Progenitor cell of endocrine pancreas (in vitro differentiated cells): ENCODE measurements at regions not wholly inside any gene's neighbourhood (a gene's known extent, or its start where the extent isn't known, plus 50 kb on each side); places are given as distances from the start of the nearest gene placed in this dataset.
A peak's percentile ranks its signal among the peaks of the same experiment; 100 is the strongest.

ENCODE experiments used
- DNase-seq: peaks from one replicate; pipeline ENCODE4 v3.0.0; 2021; ENCODE audit warnings: low spot score; ENCODE audit not compliant: unreplicated experiment
- H3K27ac Mint-ChIP-seq: 2 replicates; pipeline ENCODE4 v1.8.0; 2021; ENCODE audit warnings: mild to moderate bottlenecking, moderate library complexity, mixed read lengths
- H3K27me3 Mint-ChIP-seq: 2 replicates; pipeline ENCODE4 v1.8.0; 2021; ENCODE audit warnings: mixed read lengths
- H3K36me3 Mint-ChIP-seq: 2 replicates; pipeline ENCODE4 v1.8.0; 2022; ENCODE audit warnings: mixed read lengths; ENCODE audit not compliant: insufficient read depth
- H3K4me1 Mint-ChIP-seq: 2 replicates; pipeline ENCODE4 v1.8.0; 2021; ENCODE audit warnings: low read depth, mixed read lengths
- H3K4me3 Mint-ChIP-seq: 2 replicates; pipeline ENCODE4 v1.8.0; 2021; ENCODE audit warnings: low read depth, mild to moderate bottlenecking, moderate library complexity, mixed read lengths
- H3K9me3 Mint-ChIP-seq: 2 replicates; pipeline ENCODE4 v1.8.0; 2021; ENCODE audit warnings: low read depth, mixed read lengths
- TF ChIP-seq, protein P1 (sequence below): fragments of 200-600 bp; sonication (generic); IDR thresholded peaks from one replicate; pipeline ENCODE4 v1.5.0; 2021; ENCODE audit warnings: antibody characterized with exemption, mild to moderate bottlenecking; ENCODE audit not compliant: unreplicated experiment

DNA sequence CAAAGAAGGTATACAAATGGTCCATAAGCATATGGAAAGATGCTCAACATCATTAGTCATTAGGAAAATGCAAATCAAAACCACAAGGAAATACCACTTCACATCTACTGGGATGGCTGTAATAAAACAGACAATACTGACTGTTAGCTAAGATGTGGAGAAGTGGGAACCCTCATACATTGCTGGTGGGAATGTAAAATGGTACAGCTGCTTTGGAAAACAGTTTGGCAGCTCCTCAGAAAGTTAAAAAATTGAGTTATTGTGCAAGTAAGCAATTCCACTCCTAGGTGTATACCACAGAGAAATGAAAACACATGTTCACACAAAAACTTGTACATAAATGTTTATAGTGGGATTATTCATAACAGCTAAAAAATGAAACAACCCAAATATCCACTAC is 173.0 kb upstream of the JAG1 start:
- Mint-ChIP-seq H3K36me3 (no peaks in the 10 kb centered on the region), H3K4me1 (peaks cover 5% of the 10 kb centered on the region), H3K27ac (no peak overlapping the region), H3K27me3 (no peaks in the 10 kb centered on the region), H3K4me3 (no peak overlapping the region), H3K9me3 (peaks cover 8% of the 10 kb centered on the region)
- no peak for DNase-seq
- TF ChIP-seq, protein P1, sequence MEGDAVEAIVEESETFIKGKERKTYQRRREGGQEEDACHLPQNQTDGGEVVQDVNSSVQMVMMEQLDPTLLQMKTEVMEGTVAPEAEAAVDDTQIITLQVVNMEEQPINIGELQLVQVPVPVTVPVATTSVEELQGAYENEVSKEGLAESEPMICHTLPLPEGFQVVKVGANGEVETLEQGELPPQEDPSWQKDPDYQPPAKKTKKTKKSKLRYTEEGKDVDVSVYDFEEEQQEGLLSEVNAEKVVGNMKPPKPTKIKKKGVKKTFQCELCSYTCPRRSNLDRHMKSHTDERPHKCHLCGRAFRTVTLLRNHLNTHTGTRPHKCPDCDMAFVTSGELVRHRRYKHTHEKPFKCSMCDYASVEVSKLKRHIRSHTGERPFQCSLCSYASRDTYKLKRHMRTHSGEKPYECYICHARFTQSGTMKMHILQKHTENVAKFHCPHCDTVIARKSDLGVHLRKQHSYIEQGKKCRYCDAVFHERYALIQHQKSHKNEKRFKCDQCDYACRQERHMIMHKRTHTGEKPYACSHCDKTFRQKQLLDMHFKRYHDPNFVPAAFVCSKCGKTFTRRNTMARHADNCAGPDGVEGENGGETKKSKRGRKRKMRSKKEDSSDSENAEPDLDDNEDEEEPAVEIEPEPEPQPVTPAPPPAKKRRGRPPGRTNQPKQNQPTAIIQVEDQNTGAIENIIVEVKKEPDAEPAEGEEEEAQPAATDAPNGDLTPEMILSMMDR, result no peak

DNA sequence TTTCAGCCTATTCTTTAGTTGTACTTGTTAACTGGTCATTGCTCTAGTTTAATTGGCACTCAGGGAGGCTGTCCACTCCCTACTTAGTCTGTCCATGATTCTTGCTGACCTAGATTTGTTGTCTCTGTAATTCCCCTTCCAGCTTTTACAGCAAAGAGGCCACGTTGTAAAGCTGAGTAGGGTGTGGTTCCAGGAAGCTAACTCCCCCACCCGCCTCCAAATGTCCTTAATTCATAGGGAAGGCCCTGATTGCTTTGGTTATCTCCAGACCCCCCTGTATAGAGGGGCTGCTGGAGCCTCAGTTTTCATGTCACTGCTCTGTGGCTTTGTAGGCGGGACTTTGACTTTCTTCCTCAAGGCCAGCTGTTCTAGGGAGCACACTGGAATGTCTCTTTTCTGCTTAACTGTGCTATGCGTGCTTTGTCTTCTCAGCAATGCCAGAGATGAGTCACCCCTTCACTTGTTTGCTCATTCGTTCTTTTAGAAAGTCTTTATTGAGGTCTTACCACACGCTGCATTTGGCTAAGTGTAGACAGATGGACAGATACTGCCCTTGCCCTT is 175.1 kb upstream of the JAG1 start:
- Mint-ChIP-seq H3K9me3 (no peaks in the 10 kb centered on the region), H3K27ac (no peak overlapping the region), H3K36me3 (no peaks in the 10 kb centered on the region), H3K27me3 (peaks cover 6% of the 10 kb centered on the region), H3K4me3 (no peak overlapping the region), H3K4me1 (peaks cover 5% of the 10 kb centered on the region)
- TF ChIP-seq, protein P1, result no peak
- DNase-seq, result no peak

DNA sequence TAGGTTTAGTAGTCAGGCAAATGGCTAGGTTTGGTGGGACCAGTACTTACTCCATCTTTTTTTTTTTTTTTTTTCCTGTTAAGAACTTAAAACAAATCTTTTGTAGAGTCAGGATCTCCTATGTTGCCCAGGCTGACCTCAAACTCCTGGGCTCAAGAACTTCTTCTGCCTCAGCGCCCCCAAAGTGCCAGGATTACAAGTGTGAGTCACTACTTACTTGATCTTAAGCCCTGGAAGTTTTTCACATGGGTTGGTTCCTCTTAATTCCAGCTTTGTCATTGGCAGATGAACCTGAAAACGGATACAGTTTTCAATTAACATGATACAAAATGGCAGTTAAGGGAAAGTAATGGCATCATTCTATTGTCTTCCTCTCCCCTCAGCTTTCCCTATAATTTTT is 179.4 kb upstream of the JAG1 start:
- H3K36me3 Mint-ChIP-seq, result peaks cover 2% of the 10 kb centered on the region
- no peak overlapping the region for H3K4me3 Mint-ChIP-seq
- no peak overlapping the region for H3K27ac Mint-ChIP-seq
- peaks cover 11% of the 10 kb centered on the region for H3K9me3 Mint-ChIP-seq
- peaks cover 27% of the 10 kb centered on the region for H3K4me1 Mint-ChIP-seq
- H3K27me3 Mint-ChIP-seq, result peaks cover 6% of the 10 kb centered on the region
- no peak for DNase-seq
- TF ChIP-seq, protein P1, result no peak

DNA sequence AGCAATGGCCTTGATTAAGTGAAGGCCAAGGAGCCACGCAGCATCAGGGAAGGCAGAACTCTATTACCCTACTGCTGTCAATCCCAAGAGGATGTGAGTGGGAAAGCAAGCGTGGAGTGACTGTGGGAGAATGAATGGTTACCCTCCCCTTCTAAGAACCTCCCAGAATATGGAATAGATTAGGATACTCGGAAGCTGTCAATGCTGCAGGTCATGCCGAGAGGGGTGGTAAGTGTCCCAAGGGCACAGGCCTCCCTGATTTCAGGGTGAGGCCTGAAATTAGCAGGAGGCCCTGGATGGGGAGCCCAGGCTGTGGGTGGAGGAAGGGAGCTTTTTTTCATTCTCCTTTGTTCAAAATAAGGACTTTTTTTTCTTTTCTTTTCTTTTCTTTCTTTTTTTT is 179.9 kb upstream of the JAG1 start:
- peaks cover 11% of the 10 kb centered on the region for H3K9me3 Mint-ChIP-seq
- peaks cover 6% of the 10 kb centered on the region for H3K27me3 Mint-ChIP-seq
- TF ChIP-seq, protein P1, result no peak
- H3K4me3 Mint-ChIP-seq, result no peak overlapping the region
- DNase-seq, result no peak
- peaks cover 27% of the 10 kb centered on the region for H3K4me1 Mint-ChIP-seq
- H3K36me3 Mint-ChIP-seq, result peaks cover 2% of the 10 kb centered on the region
- H3K27ac Mint-ChIP-seq, result no peak overlapping the region

DNA sequence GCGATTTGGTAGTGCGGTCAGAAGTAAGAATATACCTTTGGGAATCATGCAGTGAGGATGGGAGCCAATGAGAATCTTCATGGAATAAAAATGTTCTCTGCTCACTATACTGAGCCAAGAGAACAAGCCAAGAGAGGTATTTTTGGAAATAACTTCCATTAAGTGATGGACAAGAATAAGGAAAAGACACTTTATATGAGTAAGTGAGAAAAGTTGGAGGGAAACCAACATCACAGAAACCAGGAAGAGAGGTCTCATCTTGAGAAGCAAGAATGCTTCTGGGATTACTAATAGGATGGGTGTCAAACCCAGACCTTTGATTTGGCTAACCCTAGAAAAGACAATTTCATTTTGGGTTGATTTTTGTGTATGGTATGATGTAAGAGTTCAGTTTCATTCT is 181.2 kb upstream of the JAG1 start:
- Mint-ChIP-seq H3K4me3 (no peak overlapping the region), H3K27me3 (peaks cover 6% of the 10 kb centered on the region), H3K4me1 (peaks cover 26% of the 10 kb centered on the region), H3K36me3 (peaks cover 2% of the 10 kb centered on the region), H3K27ac (peak overlapping the region; percentile 57), H3K9me3 (peaks cover 11% of the 10 kb centered on the region)
- TF ChIP-seq, protein P1, result no peak
- no peak for DNase-seq
